C1 segment of cervical spinal cord (tissue), 14 donors: ENCODE measurements at regions not wholly inside any gene's neighbourhood (a gene's known extent, or its start where the extent isn't known, plus 50 kb on each side); places are given as distances from the start of the nearest gene placed in this dataset.

Experiments used
- DNase-seq, 14 donors: peaks; one replicate each; lab custom pipeline; 2025; lab: John Stamatoyannopoulos, UW

DNA sequence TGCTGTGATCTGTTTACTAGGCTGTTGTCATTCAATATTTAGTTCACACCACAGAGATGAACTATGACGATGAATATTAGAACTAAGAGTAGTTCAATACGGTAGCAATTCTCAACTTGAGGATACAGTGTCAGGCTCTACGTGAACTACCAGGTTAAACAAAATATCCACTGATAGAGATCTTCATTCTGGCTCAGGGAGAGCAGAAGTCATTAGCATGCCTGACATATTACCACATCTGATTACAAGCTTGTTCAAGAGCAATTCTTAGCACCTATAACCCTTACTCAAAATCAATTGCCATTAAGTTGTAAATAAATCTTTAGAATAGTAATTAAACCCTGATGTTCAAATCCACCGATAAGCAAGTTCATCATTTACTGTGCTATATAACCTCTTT lies 207.2 kb downstream of the CHRM3 start:
- DNase-seq = no peak

DNA sequence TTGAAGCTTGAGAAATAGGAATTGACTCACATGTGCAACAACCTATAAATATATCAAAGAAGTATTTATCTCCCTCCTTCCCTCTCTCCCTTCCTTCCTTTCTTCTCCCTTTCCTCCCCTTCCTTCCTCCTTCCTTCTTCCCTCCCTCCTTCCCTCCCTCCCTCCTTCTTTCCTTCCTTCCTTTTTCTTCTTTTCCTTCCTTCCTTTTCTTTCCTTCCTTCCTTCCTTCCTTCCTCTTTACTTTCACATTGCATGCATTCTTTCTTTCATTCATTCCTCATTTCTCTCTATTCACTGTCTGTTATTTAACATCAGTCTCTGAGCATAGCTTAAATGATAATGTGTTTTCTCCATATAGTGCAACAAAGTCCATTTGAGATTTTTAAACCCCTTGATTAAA lies 214.2 kb downstream of the CHRM3 start:
- no peak for DNase-seq

DNA sequence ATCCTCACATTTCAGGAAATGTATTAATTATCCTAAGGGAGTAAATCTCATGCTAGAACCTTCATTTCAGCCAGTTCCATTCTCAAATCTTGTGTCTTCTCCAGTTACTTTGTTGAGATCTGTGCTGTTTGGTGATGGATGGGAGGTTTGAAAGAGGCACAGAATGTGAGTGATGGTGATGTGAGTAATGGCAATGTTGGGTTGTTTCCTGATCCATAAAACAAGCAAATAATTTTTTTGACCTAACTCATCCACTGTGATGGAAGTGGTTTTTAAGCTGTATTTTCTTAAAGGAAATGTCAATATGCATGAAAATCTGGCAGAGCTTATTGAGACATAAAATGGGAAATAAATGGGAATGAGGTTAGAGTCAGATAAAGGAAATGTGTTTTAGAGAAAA lies 214.7 kb downstream of the CHRM3 start:
- no peak for DNase-seq

DNA sequence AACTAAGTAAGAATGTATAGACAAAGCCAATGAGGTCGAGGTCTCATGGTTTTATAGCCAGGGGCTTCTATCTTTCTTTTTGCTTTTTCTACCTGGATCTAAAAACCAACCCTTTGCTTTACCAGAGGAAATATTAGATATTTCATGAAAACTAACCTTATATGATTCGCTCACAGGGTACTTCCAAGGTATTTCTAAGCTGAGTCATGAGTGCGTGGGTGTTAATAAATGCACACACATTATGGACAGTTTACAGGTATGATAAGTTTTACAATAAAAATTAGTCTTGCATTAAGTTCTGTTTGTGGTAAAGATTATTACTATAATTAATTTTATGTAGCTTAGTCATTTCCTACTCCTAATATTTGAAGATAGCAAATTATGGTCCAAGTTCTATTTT lies 217.2 kb downstream of the CHRM3 start:
- no peak for DNase-seq

DNA sequence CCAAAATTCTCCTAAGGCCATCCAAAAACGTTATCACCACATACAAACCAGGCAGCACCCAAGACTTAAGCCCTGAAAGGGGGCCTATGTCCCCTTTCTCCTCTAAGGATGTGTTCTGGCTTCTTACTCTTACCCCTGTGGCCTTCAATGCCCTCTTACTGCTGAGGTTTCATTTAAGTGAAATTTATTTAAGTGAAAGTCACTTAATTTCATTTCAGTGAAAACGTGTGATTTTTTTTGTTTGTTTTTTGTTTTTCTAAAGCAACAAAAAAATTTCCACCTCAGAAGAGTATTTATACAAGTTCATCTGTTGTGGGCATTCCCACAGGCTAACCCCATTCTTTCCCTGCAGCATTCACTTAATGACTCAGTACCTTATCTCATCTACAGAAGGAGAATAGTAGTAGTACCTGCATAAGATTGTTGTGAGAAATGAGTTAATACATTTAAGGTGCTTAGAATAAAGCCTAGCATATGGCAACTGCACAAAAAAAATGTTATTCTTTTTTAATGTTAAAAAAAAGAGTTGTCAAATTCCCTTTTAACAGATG lies 220.6 kb downstream of the CHRM3 start:
- no peak for DNase-seq

DNA sequence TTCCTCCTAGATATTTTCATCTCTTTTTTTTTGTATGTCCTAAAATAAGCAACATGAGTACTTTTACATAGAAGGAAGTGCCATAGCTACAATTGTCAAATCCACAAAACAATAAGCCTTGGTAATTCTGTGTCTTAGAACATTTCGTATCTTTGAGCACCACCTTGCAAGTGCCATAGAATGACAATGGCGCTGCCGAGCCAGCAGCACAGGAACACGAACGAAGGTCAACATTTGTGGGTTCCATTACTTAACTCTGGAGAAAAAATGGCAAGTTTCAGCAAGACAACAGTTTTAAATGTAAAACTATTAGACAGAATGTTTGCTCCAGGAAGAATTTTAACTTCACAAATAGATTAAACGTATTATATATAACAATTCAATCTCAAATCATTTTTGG lies 222.1 kb downstream of the CHRM3 start:
- no peak for DNase-seq

DNA sequence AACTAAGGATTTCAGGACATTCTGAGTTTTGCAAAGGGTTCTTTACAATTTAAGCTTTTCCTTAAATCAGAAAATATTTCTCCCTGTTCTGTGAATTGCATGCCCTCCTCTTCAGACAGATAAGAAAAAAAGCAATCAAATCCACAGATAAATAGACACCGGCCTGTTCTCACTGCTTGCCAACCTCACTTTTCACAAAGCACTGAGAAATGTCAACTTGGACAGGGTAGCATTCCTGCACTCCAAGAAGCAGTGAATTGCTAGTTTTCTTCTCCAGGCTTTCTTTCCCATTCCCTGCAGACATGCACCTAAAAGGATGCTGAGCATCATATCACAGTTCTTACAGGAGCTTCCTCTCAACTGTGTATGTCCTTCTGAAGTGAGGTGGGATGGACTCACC lies 226.0 kb downstream of the CHRM3 start:
- no peak for DNase-seq

DNA sequence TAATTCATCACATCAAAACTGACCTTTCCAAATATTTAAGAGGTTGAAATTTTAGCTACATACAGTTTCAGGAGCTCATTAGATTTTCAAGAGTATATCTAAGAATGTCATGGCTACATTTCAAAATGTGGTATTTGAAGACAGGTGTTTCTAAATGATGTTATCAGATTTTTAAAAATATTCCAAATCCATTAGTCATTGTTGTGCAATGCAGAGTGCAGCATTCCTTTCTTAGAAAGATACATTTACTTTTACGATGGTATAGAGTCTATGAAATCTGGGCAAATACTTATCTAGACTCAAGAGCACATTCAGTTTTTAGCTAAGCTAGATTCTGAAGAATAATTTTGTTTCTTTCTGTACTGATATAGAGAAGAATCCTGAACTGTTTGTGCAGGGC lies 230.3 kb downstream of the CHRM3 start:
- DNase-seq = no peak

DNA sequence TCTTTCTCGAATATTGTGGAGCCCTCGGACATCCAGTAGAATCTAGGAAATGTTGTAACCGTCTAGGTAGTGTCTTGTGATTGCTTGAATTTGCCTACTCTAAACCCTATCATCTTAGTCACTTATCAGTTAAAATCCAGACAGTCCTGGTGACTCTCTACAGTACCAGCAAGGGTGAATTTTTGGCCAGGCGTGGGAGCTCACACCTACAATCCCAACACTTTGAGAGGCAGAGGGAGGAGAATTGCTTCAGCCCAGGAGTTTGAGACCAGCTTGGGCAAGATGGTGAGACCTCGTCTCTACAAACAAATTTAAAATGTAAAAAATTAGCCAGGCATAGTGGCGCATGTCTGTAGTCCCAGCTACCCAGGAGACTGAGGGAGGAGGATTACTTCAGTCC lies 230.9 kb downstream of the CHRM3 start:
- no peak for DNase-seq

DNA sequence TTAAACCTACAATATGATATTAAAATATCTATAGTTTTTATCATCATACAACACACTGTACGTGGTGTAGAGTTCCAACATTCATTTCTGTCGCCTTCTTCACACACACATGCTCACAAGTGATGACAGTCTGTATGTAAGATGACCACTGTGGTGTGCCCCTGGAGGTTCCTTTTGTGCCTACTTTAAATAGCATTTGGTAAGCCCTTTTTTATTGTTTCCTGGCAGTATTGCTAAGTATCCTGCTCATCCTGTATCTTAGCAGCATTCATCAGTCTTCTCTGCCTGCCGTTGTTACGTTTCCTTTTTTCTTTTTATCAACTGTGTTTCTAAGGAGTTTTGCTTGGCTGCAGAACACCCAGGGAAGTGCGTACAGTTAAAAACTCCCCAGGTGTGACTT lies 231.4 kb downstream of the CHRM3 start:
- DNase-seq = no peak

DNA sequence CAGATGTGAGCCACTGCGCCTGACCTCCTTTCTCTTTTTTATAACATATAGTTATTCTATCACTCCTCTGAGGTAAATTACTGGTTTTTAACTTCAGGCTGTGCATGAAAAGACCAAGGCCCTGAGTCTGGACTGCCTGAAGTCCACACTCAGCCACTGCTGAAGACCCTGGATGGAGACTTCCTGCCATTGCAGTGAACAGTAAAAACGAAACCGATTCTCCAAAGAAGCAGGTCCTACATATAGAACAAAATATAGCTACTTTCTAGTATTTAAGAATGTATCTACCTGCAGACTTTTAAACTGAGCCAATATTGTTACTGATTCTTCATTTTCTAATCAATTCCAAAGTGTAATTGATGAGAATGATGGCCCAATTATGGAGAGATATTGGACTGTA lies 232.8 kb downstream of the CHRM3 start:
- no peak for DNase-seq

DNA sequence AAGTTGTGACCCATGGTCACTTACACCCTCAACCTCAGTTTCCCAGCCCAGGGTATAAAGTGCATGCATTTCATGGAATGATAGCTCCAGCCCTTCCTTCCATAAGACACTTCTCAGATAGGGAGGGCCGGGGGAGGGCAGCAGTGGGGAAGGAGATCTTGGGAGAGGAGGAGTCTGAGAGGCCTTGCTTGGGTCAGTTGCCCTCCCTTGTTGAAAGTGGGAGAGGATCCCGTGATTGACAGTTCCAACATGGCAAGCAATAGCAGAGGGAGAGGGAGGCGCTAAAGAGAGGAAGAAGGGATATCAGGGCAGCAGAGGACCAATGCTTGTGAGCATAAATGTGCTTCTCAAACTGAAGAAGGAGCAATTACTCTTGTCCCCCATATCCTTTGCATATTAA lies 244.4 kb downstream of the CHRM3 start:
- DNase-seq = no peak

DNA sequence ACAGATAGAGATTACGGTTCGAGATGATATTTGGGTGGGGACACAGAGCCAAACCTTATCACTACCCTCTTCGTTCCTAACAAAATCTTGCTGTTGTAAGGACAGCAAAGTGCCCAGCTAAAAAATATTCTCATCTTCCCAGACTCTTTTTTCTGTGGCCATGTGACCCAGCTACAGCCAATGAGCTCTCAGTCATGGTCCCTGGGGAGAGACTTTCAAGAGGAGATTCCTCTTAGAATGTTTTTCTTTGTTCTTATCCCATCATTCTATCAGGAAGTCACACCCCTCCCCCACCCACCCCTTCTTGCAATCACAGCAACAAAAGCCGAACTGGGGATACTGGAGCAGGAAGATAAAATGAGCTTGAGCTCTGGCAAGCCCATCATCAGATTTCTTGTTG lies 247.1 kb downstream of the CHRM3 start:
- DNase-seq = no peak

DNA sequence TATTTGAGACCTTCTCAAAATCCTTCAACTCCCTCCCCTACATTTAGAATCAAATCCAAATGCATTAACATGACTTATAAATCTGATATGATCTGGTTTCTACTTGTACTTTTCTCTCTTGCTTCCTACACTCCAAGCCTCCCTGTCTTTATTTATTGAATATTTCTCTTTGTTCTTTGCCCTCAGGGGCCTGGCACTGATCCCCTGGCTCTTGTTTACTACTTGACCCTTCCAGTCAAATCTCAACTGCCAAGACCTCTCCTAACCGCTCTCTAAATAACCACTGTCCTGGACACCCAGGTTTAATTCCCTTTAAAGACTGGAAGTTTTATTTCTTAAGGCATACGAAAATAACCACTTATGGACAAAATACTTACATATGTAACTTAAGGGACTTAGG lies 248.9 kb downstream of the CHRM3 start:
- DNase-seq = no peak

DNA sequence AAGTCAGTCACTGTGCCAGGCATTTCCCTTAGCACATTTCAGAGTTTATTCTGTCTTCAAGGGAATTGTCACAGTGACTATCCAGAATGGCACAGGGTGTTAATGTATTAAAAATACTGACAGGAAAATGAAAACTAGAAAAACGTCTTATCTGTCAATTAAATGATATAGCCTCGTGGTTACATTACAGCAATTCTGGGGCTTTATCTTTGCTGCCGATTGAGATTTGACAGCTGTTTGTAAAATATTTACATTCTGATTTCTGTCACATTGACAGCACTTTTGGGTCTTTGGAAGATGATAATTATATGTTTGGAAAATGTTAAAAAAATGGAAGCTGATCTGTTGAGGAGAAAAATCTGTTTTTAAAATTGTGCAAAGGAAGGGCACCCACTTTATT lies 250.0 kb downstream of the CHRM3 start:
- DNase-seq = no peak

DNA sequence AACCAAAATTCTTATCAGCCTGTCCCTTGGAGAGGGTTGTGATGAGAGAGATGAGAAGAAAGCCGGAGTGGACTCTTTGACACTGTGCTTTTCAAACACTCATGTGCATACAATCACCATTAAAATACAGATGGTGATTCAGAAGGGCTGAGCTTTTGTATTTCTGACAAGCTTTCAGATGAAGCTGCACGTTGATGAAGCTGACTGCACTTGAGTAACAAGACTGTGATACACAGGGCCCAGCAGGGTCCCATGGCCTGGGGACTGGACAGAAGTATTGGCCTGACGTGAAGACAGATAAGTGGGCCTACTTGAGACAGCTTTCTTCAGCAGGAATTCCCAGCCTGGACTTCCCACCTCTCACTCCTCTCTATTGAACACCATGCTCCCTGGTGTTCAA lies 258.2 kb downstream of the CHRM3 start:
- no peak for DNase-seq

DNA sequence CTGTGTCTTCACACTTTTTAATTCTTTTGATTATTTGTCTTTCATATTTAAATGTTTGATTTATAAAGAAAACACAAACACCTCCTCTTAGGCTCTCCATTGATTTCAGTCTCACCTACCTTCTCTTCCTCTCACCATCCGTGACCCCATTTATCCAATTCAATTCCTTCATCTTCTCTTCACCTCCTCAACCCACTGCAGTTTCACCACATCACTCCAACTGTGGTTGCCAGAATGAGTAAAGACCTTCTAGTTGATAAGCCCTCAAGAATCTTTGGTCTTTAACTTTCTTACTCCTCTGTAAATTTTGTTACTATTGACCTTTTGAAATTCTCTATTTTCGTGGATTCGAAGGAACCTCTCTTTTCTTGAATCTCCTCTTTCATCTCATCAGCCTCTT lies 260.7 kb downstream of the CHRM3 start:
- DNase-seq = no peak

DNA sequence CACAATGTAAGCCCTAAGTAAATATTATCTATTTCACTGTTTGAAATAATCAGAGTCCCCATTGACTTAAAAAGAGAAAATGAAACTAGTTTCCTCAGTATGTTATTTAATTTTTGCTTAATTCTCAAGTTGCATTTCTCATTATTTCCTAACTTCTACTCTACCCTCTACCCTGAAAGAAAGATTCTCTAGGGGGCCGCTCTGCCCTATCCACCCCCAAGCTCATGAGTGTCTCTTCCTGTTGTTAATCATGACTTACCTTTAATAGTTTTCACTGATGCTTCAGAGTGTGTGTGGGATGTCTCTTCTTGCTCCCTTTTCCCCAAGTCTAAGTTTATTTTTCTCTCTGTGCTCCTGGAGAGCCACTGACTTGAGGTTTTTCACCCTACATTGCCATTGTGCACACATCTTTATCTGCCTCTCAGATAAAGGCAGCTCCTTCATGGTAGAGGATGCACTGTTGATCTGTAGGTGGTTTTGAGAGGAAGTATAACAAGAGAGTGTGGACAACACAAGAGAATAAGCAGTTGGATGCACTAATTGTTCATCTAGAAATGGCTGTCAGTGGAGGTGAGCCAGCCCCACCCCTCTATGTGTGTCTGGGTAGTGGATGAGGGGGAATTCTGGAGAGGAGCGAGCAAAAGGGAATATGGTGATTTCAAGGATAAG lies 261.7 kb downstream of the CHRM3 start:
- no peak for DNase-seq

DNA sequence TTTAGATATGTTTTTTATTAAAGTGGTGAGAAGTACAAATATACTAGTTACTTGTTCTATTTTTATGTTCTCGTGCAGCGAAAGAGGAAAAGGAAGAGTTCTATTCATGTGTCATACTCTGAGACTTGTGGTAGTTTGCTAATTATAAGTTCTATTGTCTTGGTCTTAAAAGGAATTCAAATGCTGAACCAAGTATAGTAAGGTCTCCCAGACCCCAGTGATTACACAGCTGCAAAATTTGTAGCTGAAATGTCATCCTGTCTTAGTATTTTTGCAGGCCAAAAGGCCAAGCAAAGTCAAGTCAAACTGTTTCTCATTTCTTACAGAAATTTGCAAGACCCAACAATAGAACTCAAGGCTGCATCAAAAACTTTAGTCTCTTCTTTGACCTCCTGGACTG lies 268.7 kb downstream of the CHRM3 start:
- DNase-seq = no peak

DNA sequence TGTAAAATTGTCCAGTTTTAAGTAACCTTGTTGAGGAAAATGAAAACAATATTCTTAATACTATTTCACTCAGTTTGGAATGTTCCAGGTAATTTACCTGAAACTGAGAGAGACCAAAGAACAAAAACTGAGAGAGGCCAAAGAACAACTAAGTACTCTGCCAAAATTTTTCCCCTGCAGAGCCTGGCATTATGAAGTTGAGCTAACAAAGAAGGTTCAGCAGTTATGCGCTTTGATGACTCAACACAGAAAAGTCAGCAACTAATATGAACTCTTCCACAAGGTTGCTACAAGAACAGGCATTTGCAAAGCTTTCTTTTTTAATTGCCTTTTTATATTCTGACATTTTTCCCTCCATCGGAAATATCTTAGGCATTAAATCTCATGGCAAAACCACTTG lies 270.9 kb downstream of the CHRM3 start:
- no peak for DNase-seq

DNA sequence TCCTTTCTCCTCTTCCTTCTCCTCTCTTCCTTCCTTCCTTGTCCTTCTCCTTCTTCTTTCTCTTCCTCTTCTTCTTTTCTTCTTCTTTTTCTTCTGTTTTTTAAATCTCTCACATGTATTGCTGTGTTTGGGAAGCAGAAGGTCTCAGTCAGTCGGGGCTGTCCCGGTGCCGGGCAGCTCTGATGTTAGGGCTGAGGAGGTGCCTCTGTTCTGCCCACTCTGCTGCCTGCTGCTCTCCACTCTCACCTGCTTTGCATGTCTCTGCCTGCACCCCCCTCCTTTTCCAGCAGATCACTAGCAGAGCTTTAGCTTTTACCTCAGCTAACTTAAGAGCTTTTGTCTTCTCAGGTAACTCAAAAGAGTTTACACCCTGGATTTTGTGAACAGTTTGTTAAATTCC lies 276.6 kb downstream of the CHRM3 start:
- DNase-seq = no peak

DNA sequence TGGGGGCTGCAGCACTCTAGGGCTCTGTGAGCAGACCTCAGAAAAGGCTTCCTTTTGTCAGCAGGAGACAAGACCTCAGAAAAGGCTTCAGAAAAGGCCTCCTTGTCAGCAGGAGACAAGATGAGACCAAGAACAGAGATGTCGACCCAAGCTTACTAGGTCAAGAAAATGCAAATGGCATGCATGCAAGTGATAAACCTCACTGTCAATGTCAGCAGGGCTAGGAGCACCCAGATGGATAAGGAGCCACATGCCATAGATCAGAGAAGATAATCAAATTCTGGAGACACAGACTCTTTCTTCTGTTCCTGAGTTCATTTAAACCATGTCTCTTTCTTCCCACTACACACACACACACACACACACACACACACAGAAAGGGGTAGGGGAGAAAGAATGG lies 285.9 kb downstream of the CHRM3 start:
- DNase-seq = no peak

DNA sequence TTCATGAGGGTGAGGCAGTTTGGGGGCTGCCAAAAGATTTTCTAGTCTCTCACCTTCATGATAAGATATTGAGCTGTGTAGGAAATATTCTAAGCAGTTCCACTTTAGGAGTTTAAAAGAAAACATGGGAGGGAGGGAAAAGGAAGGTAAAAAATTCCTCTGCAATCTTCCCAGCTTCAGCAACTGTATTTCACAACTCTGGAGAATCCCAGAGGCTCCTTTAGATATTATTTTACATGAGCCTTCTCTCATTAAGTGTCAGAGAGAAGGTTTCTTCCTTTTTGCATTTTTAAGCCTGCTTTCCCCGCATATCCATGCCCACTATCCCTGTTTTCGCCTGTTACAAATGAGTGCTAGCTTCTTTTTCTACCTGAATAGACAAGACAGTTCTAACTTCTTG lies 289.4 kb downstream of the CHRM3 start:
- DNase-seq = no peak
